NCI-H128 (cell line): ENCODE measurements at regions not wholly inside any gene's neighbourhood (a gene's known extent, or its start where the extent isn't known, plus 50 kb on each side); places are given as distances from the start of the nearest gene placed in this dataset.
"Not testable (repeated sequence)": the region's sequence is repeated elsewhere in the genome, so short reads cannot be mapped to it uniquely, and the experiment has no call there.

Experiments
- DNase-seq: peaks from one replicate; lab custom pipeline; 2025; ENCODE audit not compliant: unreplicated experiment; lab: John Stamatoyannopoulos, UW

DNA sequence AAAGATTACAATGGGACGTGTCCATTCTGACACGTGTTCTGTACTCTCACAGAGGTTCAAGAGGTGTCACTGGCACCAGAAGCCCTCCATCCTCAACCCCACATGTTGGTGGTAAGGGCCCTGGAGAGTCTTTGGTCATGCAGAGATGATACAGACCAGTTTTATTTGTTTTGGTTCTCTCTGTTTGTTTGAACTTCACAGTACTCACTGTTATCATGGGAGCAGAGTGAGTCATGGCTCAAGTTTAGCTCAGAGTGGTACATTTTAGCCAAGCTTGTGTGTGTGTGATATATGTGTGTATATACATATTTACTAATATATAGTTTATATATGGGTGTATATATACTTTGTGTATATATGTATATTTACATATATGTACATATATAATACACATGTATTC, 935.6 kb downstream of the GRID1 start:
- no peak for DNase-seq

DNA sequence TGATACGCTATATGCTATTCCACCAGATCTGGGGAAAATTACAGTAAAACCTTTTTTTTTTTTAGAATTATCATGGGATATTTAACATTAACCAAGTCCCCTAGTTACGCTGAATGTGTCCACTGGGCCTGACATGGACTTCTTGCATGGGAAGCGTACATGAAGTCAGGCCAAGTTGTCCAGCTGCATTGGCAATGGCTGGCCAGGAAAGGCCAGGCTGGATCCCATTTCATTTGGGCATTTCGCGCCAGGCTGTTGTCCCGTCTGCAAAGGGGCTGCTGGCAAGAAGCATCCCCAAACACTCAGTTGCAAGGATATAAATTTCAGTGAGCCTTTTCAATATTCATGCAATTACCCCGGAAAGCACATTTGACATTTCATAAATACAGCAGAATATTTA, 933.3 kb downstream of the GRID1 start:
- DNase-seq = no peak

DNA sequence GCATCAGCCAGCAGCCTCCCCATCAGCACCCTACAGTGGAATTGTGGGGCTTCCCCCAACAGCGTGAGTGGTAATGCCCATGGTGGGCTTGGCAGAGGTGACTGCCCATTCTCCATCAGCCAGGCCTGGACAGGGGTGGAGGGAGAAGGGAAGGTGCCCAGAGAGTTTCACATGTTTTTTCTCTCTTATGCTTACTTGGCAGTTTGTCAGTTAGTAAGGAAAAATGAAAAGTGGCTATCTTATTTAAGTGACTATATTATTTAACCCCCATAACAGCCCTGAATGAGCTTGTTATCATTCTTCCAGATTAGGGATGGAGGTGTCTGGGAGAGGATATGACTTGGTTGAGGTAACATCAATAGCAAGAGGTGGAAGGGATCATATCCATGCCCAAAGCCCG, 921.7 kb downstream of the GRID1 start:
- DNase-seq = no peak

DNA sequence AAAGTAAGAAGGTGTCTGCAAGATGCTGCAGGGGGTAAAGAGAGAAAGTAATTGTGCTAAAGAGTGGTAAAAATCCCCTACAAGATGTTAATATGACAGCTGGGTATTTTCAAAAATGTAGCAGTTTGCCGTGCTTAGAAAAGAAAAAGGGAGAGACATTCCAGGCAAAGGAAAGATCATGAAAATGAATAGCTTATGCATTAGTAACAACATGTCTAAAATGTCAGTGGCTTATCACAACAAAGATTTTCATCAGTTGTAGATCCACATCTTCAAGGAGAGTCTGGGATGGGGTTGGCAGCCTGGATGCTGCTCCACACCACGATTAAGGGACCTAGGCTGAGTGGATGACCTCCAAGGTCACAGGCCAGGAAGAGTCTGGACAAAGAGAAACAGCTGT, 920.9 kb downstream of the GRID1 start:
- no peak for DNase-seq

DNA sequence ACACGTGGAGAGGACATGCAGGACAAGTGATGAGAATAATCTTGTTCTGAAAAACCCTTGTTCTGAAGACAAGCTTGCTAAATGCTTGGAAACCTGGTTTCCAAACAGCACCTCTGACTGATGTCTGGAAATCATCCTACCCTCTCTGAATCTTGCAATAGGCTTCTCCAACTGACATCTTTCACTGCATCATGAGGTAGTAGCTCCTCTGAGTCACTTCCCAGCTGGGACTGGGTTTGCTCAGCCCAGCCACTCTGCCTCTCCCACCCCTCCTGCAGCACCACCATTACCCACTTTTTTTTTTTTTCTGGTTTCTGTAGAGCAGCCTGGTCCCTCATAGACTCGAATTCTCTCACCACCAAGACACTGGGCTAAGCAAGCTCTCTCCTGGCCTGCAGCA, 919.8 kb downstream of the GRID1 start:
- no peak for DNase-seq

DNA sequence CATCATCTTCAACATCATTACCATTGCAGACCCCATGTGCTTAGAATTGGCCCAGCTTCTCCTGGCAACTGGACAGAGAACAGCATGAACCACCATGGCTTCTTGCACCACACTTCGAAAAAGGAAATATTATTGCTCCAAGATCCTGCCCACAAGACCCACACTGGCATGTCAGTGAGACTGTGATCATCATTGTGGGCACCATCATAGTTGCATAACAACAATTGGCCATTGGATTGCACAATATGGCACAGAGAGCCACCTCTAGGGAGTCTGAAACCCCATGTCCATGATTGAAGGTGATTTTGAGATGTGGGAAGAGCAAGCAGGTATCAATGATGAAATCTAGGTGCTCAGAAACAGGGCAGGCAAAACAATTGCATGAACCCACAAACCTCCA, 918.9 kb downstream of the GRID1 start:
- DNase-seq = no peak

DNA sequence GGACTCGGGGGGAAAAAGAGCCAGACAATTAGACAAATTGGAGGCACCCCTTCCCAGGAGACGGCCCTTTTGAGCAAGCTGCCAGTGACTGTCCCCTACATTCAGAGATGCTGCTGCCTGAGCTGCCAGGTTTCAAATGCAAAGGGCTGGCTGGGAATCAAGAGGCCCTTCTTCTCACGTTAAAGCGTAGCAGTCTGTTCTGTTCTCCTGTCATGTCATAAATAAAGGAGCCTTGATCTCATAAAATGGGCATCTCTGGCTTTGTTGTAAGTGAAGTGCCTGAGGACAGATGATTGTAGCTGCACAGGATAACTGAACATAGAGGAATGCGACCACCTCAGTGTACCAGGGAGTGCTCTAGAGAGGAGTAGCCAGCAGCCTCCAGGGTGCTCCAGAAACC, 917.9 kb downstream of the GRID1 start:
- no peak for DNase-seq

DNA sequence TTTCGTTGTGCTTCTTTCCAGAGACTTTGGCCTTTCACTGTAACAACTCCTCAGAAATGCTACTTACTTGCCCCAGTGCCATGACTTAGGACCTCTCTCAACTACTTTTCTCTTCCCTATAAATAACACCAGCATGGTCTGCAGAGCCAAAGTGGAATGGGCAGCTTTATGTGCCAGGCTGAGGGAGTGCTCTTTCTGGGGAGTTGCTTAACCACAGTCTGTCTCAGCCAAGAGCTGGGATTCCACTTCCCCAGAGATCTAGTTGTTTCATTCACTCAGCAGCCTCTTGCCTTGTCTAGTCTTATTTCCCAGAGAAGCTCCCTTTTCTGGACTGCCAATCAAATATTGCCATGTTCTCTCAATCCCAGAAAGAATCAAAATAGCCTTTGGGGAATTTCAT, 912.2 kb downstream of the GRID1 start:
- no peak for DNase-seq

DNA sequence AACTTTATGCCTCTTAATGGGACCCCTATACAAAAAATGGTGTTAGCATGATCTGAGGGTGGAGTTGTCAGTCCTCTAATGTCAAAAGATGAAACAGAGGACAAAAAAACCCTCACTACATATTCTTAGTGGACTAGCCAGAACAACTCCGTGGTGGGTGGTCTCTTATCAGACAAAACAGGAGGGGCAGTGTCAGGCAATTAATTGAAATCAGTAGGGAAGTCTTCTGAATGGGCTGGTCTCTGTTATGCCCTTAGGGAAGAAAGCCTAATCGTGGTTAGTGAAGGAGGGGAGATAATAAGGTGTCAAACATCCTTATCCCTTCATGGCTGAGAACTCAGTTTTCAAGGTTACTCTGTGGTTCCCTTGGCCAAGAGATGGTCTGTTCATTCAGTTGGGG, 909.4 kb downstream of the GRID1 start:
- DNase-seq = no peak

DNA sequence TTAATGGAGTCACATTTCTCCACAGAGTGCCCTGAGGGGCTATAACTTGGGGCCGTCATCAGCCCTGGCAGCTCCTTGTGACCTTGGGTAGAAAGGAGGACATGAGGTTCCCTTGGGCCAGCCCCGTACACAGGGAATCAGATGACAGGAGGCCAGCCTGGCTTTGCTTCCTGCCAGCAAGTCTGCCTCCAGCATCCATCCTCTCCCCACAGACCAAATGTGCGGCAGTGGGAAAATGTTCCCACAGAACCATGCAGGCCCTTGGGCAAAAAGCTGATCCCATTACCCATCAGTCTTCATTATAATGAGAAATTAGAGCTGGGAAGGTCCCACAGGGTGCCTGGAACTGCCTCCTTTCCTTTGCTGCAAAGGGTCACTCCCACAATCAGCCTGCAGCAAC, 908.3 kb downstream of the GRID1 start:
- no peak for DNase-seq

DNA sequence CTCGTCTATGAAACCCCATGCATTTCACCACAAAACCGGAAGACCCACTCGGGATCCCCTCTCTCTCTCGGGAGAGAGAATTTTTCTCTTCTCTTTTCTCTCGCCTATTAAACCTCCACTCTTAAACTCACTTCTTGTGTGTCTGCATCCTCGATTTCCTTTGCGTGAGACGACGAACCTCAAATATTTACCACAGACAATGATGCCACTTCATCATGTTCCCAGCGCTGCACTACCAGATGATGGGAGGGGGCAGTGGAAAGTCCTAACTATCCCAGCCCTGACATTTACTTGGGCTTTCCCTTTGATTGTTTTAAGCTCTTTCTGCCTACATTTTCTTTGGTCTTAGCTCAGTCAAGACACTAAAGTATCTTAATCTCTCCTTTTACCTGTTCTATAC, 906.7 kb downstream of the GRID1 start:
- DNase-seq = no peak

DNA sequence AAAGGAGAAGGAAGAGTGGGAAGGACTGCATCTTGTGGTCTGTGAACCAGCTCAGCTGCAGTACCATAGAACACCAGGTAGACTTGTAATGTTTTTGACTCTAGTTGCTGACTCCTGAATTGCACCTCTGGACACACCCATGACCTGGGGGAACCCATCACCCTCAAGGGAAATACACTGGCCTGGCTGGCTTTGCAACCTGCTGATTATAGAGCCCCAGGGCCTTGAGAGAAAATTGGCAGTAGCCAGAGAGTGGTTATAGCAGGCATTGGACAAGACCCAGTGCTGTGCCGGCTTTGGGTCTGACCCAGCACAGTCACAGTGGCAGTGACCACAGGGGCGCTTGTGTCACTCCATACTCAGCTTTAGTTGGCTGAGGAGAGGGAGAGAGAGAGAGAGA, 902.3 kb downstream of the GRID1 start:
- DNase-seq = no peak

DNA sequence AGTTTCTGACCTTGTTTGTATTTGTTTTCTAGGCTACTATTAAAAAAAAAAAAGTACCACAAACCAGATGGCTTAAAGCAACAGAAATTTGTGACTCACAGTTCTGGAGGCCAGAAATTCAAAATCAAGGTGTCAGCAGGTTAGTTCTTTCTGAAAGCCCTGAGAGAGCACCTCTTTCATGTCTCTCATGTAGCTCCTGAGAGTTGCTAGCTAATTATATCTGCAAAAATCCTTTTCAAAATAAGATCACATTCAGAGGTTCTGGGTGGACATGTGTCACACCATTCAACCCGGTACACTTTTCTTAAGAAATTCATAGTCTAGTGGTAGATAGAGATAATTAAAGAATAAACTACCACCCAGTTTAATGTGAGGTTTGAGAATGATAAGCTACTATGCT, 888.6 kb downstream of the GRID1 start:
- DNase-seq = no peak

DNA sequence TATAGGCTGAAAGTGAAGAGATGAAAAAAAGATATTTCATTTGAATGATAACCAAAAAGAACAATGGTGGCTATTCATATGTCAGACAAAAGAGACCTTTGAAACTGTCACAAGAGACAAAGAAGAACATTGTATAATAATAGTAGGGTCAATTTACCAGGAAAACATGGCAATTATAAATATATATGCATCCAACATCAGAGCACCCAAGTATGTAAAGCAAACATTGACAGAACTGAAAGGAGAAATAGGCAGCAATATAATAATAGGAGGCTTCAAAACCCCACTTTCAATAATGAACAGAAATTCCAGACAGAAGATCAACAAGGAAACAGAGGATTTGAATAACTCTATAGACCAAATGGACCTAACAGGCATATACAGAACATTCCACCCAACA, 876.2 kb downstream of the GRID1 start:
- DNase-seq = no peak

DNA sequence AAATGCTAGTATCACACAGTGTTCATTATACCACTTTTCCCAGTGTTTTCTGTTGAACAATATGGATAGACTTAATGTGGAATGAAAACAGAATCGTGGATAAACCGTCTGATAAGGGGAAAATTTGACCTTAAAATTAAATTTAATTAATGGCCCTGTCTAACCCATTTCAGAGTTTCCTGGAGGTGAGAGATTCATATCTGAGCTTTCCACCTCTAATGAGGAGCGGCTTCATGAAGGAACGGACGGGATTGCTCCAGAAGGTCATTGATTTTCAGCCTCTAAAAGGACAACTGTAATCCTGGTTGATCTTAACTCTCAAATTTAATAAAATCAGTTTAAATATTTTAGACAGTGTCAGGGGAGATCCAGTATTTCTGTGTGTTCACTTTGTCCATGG, 874.9 kb downstream of the GRID1 start:
- no peak for DNase-seq

DNA sequence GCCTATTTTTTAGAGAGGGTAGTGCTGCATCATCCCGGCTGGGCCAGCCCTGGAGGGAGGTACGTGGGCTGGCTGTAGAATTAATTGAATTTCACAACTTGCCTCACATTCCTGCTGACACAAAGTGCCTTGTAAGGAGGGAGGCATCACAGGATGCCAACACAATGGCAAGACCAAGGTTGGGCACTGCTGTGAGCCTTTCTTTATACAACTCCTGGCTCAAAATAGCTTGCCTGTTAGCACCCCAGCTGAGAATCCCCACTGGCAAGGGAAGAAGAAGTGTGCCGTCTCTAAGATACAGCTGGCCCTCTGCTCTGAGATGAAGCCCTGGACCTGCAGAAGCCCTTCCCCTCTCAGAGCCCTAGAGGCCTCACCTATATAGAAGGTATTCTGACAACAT, 873.9 kb downstream of the GRID1 start:
- no peak for DNase-seq

DNA sequence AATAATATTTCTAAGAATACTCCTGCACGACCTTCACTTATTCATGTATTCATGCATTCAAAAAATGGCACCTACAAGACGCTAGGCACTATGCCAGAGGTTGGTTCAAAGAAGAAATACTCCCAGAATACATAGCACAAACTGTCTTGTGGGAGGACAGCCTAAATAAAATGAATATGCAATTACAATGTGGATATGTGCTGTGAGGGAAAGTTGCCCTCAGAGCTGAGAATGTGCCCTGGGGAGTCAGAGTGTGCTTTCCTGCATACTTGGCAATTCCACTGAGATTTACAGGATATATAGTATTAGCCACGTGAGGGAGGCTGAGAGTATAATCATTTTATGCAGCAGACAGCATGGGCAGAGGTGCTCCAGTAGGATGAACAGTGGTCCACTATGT, 872.9 kb downstream of the GRID1 start:
- no peak for DNase-seq

DNA sequence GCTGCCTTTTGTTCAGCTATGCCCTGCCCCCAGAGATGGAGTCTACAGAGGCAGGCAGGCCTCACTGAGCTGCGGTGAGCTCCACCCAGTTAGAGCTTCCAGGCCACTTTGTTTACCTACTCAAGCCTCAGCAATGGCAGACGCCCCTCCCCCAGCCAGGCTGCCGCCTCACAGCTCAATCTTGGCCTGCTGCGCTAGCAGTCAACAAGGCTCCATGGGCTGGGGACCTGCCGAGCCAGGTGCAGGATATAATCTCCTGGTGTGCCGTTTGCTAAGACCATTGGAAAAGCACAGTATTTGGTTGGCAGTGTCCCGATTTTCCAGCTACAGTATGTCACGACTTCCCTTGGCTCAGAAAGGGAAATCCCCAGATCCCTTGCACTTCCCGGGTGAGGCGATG, 862.0 kb downstream of the GRID1 start:
- DNase-seq = not testable (repeated sequence)

DNA sequence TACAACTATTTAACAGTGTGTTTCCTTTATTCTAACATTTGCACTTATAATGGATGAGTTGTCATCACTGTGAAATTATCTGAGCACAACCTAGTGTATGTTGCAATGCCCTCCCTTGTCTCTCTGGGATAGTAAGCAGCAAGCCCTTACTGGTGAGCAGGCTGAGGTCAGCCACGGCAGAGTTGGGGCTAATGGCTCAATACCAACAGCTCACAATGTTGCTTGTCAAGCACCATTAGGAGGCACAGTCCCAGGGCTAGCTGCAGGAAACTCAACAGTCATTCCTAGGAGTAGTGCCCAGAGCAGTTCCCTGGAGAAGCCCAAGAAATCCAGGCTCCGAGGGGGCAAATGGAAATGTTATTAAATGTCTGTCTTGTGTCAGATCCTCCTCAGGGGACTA, 858.4 kb downstream of the GRID1 start:
- DNase-seq = no peak

DNA sequence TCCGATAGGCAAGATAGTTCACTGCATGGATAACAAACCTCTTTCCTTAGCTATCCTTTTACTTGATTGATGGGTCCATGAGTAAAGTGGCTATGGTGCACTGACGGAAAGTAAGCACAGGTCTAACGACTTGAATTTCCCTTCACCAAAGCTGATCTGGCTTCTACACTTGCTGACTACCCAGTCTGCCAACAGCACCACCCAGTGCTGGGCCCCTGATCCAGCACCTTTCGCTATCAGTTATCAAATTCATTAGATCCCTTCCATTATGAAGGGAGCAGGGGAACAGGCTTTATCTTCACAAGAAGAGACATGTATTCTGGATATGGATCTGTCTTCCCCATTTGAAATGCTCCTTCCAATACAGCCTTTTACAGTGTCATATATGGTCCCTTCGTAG, 855.9 kb downstream of the GRID1 start:
- no peak for DNase-seq

DNA sequence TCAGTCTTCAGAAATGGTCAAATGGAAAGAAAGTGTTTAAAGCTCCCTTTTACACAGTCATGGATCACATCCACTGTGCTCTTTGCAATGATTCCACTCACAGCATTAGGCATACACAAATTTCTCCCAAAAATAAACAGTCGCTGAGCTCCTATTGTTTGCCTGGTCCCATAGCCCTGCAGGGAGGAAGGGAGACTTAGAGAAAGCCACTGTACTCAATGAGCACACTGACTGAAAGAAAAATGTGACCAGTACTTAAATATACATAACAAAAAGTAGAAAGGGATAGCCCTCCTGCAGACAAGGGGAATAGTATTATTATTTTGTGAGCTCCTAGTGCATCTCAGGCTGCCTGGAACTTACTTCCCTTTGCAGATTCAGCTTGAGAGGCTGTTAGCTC, 853.2 kb downstream of the GRID1 start:
- no peak for DNase-seq

DNA sequence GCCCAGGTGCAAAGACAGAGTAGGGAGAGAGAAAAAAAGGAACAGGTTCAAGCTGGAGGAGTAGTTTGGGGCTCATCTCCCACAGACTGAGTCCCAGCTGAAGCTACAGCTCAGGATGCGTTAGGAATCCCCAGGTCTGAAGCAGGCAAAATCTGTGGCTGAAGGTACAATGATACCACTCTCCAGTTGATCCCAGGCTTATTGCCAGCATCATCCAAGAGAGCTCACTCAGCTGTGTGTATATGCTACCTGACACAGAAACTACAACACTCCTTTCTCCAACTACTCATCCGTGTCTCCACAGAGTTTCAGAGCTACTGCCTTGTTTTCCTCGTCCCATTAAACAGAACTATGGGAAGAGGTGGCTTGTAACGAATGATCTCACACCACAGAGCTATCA, 851.3 kb downstream of the GRID1 start:
- DNase-seq = no peak

DNA sequence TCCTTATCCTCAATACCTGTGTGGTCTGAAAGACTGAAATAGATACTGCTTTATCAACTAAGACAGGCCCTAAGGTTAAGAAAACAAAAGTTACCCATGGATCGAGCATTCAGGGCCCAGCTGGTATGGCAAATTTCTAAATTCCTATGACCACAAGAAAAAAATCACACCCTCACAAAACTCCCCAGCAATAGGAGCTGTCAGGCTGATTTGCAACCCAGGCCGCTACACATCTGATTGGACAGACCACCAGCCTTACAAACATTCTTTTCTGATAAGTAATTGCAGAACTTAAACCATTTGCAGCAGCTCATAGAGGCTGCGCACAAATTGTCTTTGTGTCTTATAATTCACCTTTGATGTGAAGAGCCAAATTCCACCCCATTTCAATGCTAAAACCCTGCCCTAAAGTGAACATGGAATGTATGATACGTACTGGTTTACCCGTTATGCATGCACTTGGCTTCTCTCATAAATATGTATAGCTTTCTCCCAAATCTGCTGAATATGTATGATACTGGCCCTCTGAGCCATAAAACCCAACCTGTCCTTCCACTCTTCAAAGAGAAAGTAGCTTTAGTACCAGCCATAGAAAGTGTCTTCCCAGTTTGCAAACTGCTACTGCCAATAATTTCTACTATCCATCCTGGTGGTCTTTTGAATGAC, 842.5 kb downstream of the GRID1 start:
- no peak for DNase-seq
